Thyroid gland (tissue), 4 donors: ENCODE measurements at regions not wholly inside any gene's neighbourhood (a gene's known extent, or its start where the extent isn't known, plus 50 kb on each side); places are given as distances from the start of the nearest gene placed in this dataset.

ENCODE experiments used
- DNase-seq, 2 donors: peaks; one replicate each; pipeline ENCODE4 v3.0.0-alpha.2; 2019
- H3K27ac ChIP-seq, 3 donors: fragments of 200-600 bp; sonication (generic); 1 replicate in 2 of 3; 2 replicates in 1 of 3; pipeline ENCODE4 v1.5.1; 2016 to 2019; ENCODE audit warnings: mild to moderate bottlenecking in 1 of 3, moderate library complexity in 1 of 3
- H3K27me3 ChIP-seq: fragments of 200-600 bp; sonication (generic); one replicate; pipeline ENCODE4 v1.5.1; 2019
- H3K36me3 ChIP-seq, 2 donors: fragments of 200-600 bp; sonication (generic); one replicate each; pipeline ENCODE4 v1.5.1; 2016 to 2019
- H3K4me1 ChIP-seq, 2 donors: fragments of 200-600 bp; sonication (generic); one replicate each; pipeline ENCODE4 v1.5.1; 2017 to 2019
- H3K4me3 ChIP-seq, 3 donors: fragments of 200-600 bp; sonication (generic); replicated peaks in 1 of 3; 1 replicate in 2 of 3; 2 replicates in 1 of 3; pipeline ENCODE4 v1.5.1; 2016; ENCODE audit warnings: mild to moderate bottlenecking in 1 of 3
- H3K9me3 ChIP-seq: fragments of 200-600 bp; sonication (generic); one replicate; pipeline ENCODE4 v1.5.1; 2017
- CTCF ChIP-seq, 6 experiments: fragments of 200-600 bp in 3 of 6; fragments of 450-650 bp in 3 of 6; sonication (generic) in 3 of 6; IDR thresholded peaks; one replicate each; pipeline ENCODE4 v1.5.1; 2016 to 2019; ENCODE audit warnings: antibody characterized with exemption in 6 of 6, mild to moderate bottlenecking in 2 of 6, inconsistent platforms in 1 of 6, moderate library complexity in 1 of 6
- POLR2A ChIP-seq, 2 donors: fragments of 450-650 bp; IDR thresholded peaks; one replicate each; pipeline ENCODE4 v1.6.1; 2017; ENCODE audit warnings: antibody characterized with exemption in 2 of 2, mild to moderate bottlenecking in 2 of 2, moderate library complexity in 1 of 2
- WGBS, 2 donors: methylation state at CpG; one replicate each; pipeline ENCODE4 v1.1.5; 2017; 5-methylcytosine and 5-hydroxymethylcytosine counted together
- intact Hi-C: fragments of 100-400 bp; cut with DNase I; formaldehyde crosslinking; loops from one replicate; pipeline ENCODE4 v1.15.1; 2023

- Histone ChIP-seq H3K27me3 (no peaks in the 10 kb centered on the region), H3K27ac (peak overlapping the region in 2 of 3 donors; percentile 51 to 80), H3K9me3 (no peaks in the 10 kb centered on the region), H3K4me1 (peaks cover 14 to 27% of the 10 kb centered on the region in 2 donors), H3K36me3 (no peaks in the 10 kb centered on the region), H3K4me3 (no peak overlapping the region)
- peak; percentile 69 to 74 for DNase-seq
- TF ChIP-seq CTCF (IDR thresholded peaks at IDR 0.05) = no peak
- TF ChIP-seq POLR2A (IDR thresholded peaks at IDR 0.05) = no peak
- WGBS, 2 donors = 19 to 43% methylated on average over 5 of the region's 5 CpGs
- intact Hi-C loops = no loop called here
Observed at GRCh38 chr16:73434621-73435020, 386.7 kb upstream of the ZFHX3 start.

GRCh38 chr16:73433731-73434307 lies 385.9 kb upstream of the ZFHX3 start:
- intact Hi-C loops = no loop called here
- Histone ChIP-seq H3K4me3 (no peak overlapping the region), H3K27ac (peak overlapping the region in 2 of 3 donors; percentile 37 to 73), H3K9me3 (no peaks in the 10 kb centered on the region), H3K27me3 (no peaks in the 10 kb centered on the region), H3K36me3 (no peaks in the 10 kb centered on the region), H3K4me1 (peaks cover 14 to 27% of the 10 kb centered on the region in 2 donors)
- WGBS, 2 donors = 76 to 77% methylated on average over 16 of the region's 16 CpGs
- DNase-seq = no peak
- no peak for TF ChIP-seq CTCF (IDR thresholded peaks at IDR 0.05)
- TF ChIP-seq POLR2A (IDR thresholded peaks at IDR 0.05) = no peak

GRCh38 chr16:73432850-73433730 lies 385.2 kb upstream of the ZFHX3 start:
- DNase-seq = no peak
- Histone ChIP-seq H3K36me3 (no peaks in the 10 kb centered on the region), H3K4me1 (peaks cover 14 to 27% of the 10 kb centered on the region in 2 donors), H3K9me3 (no peaks in the 10 kb centered on the region), H3K27ac (peak overlapping the region in 2 of 3 donors; percentile 37 to 73), H3K4me3 (no peak overlapping the region), H3K27me3 (no peaks in the 10 kb centered on the region)
- 62 to 63% methylated on average over 11 of the region's 13 CpGs for WGBS, 2 donors
- intact Hi-C loops = no loop called here
- no peak for TF ChIP-seq POLR2A (IDR thresholded peaks at IDR 0.05)
- no peak for TF ChIP-seq CTCF (IDR thresholded peaks at IDR 0.05)

- no peaks in the 10 kb centered on the region for H3K27me3 ChIP-seq
- no peak overlapping the region for H3K4me3 ChIP-seq
- no peaks in the 10 kb centered on the region for H3K9me3 ChIP-seq
- no peak for DNase-seq
- H3K36me3 ChIP-seq = no peaks in the 10 kb centered on the region
- no peak for TF ChIP-seq CTCF (IDR thresholded peaks at IDR 0.05)
- TF ChIP-seq POLR2A (IDR thresholded peaks at IDR 0.05) = no peak
- WGBS, 2 donors = 87 to 88% methylated on average over 3 of the region's 3 CpGs
- H3K4me1 ChIP-seq = peaks cover 15 to 28% of the 10 kb centered on the region in 2 donors
- no peak overlapping the region for H3K27ac ChIP-seq
- intact Hi-C loops = no loop called here
Observed at GRCh38 chr16:73430138-73430537, 382.2 kb upstream of the ZFHX3 start.

- no peaks in the 10 kb centered on the region for H3K27me3 ChIP-seq
- H3K9me3 ChIP-seq = no peaks in the 10 kb centered on the region
- H3K4me3 ChIP-seq = no peak overlapping the region
- 85 to 87% methylated on average over 10 of the region's 10 CpGs for WGBS, 2 donors
- intact Hi-C loops = no loop called here
- no peak for DNase-seq
- no peak overlapping the region for H3K27ac ChIP-seq
- no peaks in the 10 kb centered on the region for H3K36me3 ChIP-seq
- TF ChIP-seq CTCF (IDR thresholded peaks at IDR 0.05) = no peak
- no peak for TF ChIP-seq POLR2A (IDR thresholded peaks at IDR 0.05)
- H3K4me1 ChIP-seq = peaks cover 8 to 19% of the 10 kb centered on the region in 2 donors
Observed at GRCh38 chr16:73428121-73428520, 380.2 kb upstream of the ZFHX3 start.
